GM10266 (cell line): ENCODE measurements at regions not wholly inside any gene's neighbourhood (a gene's known extent, or its start where the extent isn't known, plus 50 kb on each side); places are given as distances from the start of the nearest gene placed in this dataset.

Experiments
- DNase-seq: peaks from one replicate; pipeline ENCODE4 v3.0.0; 2012; ENCODE audit errors: extremely low spot score
- TF ChIP-seq, protein P1 (sequence below): IDR thresholded peaks from 2 replicates; pipeline ENCODE4 v1.5.1; 2012; ENCODE audit warnings: mild to moderate bottlenecking, low read depth; ENCODE audit not compliant: control insufficient read depth, insufficient read depth; ENCODE audit errors: missing control alignments

DNA sequence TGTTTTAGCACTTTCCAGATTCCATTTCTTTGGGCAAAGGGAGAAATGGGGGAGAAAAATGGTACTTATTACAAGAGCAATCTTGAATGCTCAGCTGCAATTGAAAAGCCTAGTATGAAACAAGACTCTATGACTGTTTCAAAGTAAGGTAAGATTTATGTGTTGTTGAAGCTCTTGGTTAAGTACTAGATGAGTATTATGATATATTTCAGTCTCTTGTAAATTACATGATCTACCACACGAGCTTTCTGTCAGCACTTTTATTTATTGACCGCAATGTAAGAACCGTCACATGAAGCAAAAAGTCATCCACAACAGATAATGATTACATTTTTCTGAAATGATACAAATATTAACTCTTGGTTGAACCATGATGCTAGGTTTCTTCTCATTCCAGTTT, 906.7 kb upstream of the CHORDC1 start:
- TF ChIP-seq, protein P1, sequence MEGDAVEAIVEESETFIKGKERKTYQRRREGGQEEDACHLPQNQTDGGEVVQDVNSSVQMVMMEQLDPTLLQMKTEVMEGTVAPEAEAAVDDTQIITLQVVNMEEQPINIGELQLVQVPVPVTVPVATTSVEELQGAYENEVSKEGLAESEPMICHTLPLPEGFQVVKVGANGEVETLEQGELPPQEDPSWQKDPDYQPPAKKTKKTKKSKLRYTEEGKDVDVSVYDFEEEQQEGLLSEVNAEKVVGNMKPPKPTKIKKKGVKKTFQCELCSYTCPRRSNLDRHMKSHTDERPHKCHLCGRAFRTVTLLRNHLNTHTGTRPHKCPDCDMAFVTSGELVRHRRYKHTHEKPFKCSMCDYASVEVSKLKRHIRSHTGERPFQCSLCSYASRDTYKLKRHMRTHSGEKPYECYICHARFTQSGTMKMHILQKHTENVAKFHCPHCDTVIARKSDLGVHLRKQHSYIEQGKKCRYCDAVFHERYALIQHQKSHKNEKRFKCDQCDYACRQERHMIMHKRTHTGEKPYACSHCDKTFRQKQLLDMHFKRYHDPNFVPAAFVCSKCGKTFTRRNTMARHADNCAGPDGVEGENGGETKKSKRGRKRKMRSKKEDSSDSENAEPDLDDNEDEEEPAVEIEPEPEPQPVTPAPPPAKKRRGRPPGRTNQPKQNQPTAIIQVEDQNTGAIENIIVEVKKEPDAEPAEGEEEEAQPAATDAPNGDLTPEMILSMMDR, result no peak
- no peak for DNase-seq

DNA sequence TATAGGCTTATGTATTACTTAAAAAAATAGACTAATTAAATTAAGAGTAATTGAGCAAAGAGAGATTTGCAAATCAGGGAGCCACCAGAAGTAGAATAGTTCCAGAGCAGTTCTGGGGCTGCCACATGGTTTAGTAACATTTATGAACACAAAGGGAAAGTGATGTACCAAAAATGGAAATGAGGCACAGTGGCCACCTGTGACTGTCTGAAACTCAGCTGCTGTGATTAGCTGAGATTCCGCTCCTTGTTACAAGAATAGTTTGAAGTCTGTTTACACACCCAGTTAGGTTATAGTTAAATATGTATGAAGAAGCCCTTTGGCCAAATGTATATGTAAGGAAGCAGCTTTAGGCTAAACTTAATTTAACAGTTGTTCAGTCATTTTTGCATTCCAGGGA, 901.5 kb upstream of the CHORDC1 start:
- DNase-seq, result no peak
- TF ChIP-seq, protein P1, result no peak

DNA sequence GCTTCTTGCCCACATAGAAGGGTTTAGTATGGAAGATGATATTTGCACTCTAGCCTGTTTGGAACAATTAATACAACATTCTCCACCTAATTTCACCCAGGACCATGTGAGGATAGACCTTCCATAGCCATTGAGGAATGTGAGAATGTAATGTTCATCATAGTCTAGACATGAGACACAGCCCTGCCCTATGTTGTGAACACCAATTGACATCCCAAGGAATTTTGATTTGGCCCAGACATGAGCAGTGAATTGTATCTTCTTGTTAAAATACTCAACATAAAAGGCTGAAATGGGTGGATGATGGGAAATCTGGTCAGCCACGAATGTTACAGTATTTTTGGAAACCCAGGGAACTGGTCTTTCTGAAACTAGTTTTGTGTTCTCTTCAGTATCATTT, 892.3 kb upstream of the CHORDC1 start:
- DNase-seq, result no peak
- TF ChIP-seq, protein P1, result no peak

DNA sequence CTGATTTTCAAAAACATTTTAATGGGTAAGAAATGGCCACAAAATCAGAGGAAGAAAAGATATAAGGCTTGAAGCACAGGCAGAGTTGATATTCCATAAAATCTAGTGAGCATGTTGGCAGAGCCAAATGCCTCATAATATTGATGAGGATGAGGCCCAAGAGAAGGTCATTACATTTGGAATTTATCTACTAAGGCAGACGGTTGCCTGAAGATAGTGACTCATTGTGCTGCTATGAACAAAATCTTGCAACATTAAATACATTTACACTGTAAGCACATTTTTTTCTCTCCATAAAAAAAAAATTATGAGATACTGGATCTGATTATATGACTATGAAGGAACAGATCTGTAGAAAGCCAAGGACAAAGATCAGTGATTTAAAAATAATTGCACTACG, 881.4 kb upstream of the CHORDC1 start:
- no peak for DNase-seq
- TF ChIP-seq, protein P1, result no peak

DNA sequence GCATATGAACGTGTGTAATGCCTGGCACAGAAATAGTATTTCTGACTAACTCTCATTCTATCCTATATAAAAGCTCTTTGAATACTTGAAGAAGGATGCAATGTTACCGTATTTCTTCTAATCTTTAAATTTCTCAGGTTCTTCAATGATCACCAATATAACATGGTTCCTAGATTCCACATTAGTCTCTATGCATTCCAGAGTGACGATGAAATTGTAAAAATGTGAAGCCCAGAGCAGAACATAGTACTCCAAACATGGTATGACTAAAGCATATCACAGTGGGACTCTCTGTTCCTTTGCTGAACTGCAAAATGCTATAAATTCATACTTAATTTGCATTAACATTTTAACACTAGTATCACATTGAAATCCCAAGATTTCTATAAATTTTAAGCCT, 877.6 kb upstream of the CHORDC1 start:
- TF ChIP-seq, protein P1, result no peak
- DNase-seq, result no peak

DNA sequence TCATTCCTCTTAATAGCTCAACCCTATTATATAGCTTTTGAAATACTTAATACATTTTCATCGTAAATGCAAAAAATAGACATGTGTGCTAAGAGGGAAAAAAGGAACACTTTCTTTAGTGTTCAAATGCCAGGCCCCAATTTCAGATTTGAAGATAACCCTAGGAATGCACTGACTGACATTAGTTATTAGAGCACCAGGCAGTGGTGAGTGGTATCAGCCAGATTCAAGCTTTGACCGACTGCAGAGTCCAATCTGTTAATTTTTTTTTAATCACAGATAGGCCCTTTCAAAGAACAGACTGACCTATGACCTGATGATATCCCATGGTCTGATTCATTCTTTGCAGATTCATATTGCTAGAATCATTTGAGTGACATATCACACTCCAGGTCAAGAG, 874.2 kb upstream of the CHORDC1 start:
- no peak for DNase-seq
- TF ChIP-seq, protein P1, result no peak

DNA sequence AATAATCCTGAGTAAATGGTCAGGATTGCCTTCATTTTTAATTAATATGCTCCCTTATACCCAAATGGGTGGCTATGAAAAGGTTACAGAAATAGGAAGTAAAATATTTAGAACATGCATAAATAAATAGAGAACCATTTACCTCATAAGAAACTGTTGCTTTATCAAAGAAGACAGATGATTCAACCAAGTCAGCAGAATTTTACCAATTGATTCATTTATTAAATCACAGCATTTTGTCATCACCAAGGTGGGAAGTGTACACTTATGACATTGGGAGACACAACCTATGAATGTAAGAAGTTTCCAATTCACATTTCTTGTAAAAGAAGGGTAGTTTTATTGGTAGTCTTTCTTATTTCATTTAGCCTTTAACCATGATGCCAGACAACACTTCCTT, 870.3 kb upstream of the CHORDC1 start:
- TF ChIP-seq, protein P1, result no peak
- DNase-seq, result no peak
